Left ventricle myocardium inferior (tissue), 1 donor: ENCODE measurements at regions not wholly inside any gene's neighbourhood (a gene's known extent, or its start where the extent isn't known, plus 50 kb on each side); places are given as distances from the start of the nearest gene placed in this dataset.

ENCODE experiments used
- DNase-seq: peaks from one replicate; pipeline ENCODE4 v3.0.0-alpha.2; 2020
- H3K27ac ChIP-seq: fragments of 200-600 bp; replicated peaks from 2 replicates; pipeline ENCODE4 v1.8.0; 2021
- H3K27me3 ChIP-seq: fragments of 200-600 bp; 2 replicates; pipeline ENCODE4 v1.8.0; 2021; ENCODE audit warnings: low read depth
- H3K36me3 ChIP-seq: fragments of 200-600 bp; 2 replicates; pipeline ENCODE4 v1.8.0; 2021
- H3K4me1 ChIP-seq: fragments of 200-600 bp; 2 replicates; pipeline ENCODE4 v1.8.0; 2021
- H3K4me3 ChIP-seq: fragments of 200-600 bp; 2 replicates; pipeline ENCODE4 v1.8.0; 2021; ENCODE audit warnings: mild to moderate bottlenecking, moderate library complexity
- H3K9me3 ChIP-seq: fragments of 200-600 bp; replicated peaks from 2 replicates; pipeline ENCODE4 v1.8.0; 2021
- intact Hi-C: fragments of 100-400 bp; cut with micrococcal nuclease; formaldehyde crosslinking; loops from one replicate; pipeline ENCODE4 v1.11.0; 2022
- TF ChIP-seq, protein P1 (sequence below): fragments of 200-600 bp; IDR thresholded peaks from 2 replicates; pipeline ENCODE4 v1.8.0; 2021; ENCODE audit warnings: antibody characterized with exemption, mild to moderate bottlenecking, borderline replicate concordance
- donor health status: DM: no; HTN: yes; CAD: no; lungs with severe emphysema.

DNA sequence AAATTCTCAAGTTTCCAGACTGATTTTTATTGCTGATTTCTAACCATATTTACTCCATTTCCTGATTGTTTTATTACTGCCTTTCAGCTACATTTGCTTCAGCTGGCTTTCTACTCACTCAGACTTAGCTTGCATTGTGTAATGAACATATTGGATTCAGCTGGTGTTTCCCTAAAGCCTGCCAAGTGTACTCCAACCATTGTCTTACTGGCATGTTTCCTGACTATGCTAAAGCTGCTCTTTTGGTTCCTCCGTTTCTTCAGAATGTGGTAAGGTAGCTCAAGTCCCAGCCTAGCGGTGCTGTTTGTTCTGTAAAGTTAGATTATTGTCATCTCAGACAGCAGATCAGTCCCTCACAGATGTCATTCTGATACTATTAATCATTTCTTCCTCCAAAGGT, 53.1 kb upstream of the GLRA2 start:
- no peaks in the 10 kb centered on the region for H3K4me1 ChIP-seq
- DNase-seq: no peak
- no peaks in the 10 kb centered on the region for H3K9me3 ChIP-seq
- no peaks in the 10 kb centered on the region for H3K36me3 ChIP-seq
- TF ChIP-seq, protein P1, sequence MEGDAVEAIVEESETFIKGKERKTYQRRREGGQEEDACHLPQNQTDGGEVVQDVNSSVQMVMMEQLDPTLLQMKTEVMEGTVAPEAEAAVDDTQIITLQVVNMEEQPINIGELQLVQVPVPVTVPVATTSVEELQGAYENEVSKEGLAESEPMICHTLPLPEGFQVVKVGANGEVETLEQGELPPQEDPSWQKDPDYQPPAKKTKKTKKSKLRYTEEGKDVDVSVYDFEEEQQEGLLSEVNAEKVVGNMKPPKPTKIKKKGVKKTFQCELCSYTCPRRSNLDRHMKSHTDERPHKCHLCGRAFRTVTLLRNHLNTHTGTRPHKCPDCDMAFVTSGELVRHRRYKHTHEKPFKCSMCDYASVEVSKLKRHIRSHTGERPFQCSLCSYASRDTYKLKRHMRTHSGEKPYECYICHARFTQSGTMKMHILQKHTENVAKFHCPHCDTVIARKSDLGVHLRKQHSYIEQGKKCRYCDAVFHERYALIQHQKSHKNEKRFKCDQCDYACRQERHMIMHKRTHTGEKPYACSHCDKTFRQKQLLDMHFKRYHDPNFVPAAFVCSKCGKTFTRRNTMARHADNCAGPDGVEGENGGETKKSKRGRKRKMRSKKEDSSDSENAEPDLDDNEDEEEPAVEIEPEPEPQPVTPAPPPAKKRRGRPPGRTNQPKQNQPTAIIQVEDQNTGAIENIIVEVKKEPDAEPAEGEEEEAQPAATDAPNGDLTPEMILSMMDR: no peak
- H3K27me3 ChIP-seq: no peaks in the 10 kb centered on the region
- no peak overlapping the region for H3K27ac ChIP-seq
- H3K4me3 ChIP-seq: no peak overlapping the region
- intact Hi-C loops: no loop called here

DNA sequence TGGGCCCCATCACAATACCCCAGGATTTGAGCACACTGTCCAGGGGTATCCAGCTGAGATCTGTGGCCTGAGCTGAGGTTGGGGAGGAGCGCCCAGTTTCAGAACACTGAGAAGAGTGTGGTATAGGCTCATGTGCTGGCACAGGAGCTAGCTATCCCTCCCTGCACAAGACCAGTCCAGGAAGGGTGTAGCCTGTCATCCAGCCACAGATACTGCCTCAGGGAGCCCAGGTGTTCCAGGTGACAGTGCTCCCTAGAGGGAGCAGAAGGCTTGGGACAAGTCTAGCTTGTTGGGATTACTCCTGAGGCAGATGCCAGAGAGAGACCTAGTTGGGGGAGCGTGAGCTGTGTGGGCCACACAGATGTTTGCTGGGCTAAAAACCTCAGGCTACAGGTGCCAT, 79.6 kb upstream of the GLRA2 start:
- intact Hi-C loops: no loop called here
- Histone ChIP-seq H3K27ac (no peak overlapping the region), H3K9me3 (no peaks in the 10 kb centered on the region), H3K36me3 (no peaks in the 10 kb centered on the region), H3K4me1 (no peaks in the 10 kb centered on the region), H3K4me3 (no peak overlapping the region), H3K27me3 (no peaks in the 10 kb centered on the region)
- no peak for DNase-seq
- TF ChIP-seq, protein P1: no peak

DNA sequence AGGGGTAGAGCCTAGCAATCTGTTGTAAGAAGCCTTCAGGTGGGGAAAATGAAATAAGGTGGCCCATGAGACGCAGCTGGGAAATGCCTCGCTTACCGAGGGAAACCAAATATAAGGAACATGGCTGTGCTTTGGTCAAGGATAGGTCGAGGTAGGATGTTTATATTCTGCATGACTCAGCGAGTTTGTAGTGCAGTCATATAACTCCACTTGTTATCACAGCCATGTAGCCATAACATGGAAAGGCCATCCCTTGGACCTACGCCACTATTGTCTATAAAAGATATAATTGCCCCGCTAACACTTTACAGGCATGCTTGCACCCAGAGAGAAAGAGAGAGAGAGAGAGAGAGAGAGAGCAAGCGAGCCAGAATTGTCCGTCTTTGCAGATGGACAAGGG, 80.9 kb upstream of the GLRA2 start:
- intact Hi-C loops: no loop called here
- Histone ChIP-seq H3K4me3 (no peak overlapping the region), H3K4me1 (no peaks in the 10 kb centered on the region), H3K27ac (no peak overlapping the region), H3K36me3 (no peaks in the 10 kb centered on the region), H3K27me3 (no peaks in the 10 kb centered on the region), H3K9me3 (no peaks in the 10 kb centered on the region)
- TF ChIP-seq, protein P1: no peak
- no peak for DNase-seq

DNA sequence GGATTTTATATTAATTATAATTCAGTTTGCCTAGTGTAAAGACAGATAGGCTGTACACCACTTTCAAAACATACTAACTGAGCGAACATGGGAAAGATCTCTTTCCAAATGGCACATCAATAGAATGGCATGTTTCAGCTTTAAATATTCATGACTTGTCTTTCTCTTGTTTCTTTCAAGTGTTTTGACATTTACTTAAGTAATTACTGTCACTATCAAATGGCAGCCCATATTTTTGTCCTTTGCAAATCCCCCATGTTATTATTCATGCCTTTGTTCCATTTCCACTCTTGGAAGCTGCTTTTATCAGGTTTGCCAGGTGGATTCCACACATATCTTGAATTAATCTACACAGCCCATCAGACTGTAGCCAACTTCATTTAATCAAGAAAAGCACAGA, 89.2 kb upstream of the GLRA2 start:
- DNase-seq: no peak
- H3K9me3 ChIP-seq: no peaks in the 10 kb centered on the region
- no peak overlapping the region for H3K27ac ChIP-seq
- H3K27me3 ChIP-seq: no peaks in the 10 kb centered on the region
- no peaks in the 10 kb centered on the region for H3K4me1 ChIP-seq
- intact Hi-C loops: no loop called here
- H3K36me3 ChIP-seq: no peaks in the 10 kb centered on the region
- no peak overlapping the region for H3K4me3 ChIP-seq
- TF ChIP-seq, protein P1: no peak

DNA sequence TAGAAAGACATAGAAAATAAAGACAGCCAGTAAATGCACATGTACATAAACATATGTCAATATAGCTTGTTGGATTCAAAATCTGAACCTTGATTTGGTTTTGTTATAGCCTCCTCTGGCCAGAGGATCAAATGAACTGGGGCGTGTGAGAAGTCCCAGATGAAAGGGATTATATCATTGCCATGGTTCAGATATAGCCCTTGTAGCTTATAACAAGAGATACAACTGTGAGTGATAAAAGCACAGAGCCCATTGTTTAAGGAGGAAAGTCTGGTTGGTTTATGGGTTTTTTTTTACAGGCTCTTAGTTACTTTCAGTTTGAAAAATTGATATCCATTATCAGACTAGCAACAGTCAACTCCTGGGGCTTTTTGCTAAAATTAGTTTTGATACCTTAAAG, 101.7 kb upstream of the GLRA2 start:
- Histone ChIP-seq H3K27ac (no peak overlapping the region), H3K4me3 (no peak overlapping the region), H3K9me3 (no peaks in the 10 kb centered on the region), H3K36me3 (no peaks in the 10 kb centered on the region), H3K4me1 (no peaks in the 10 kb centered on the region), H3K27me3 (no peaks in the 10 kb centered on the region)
- TF ChIP-seq, protein P1: no peak
- intact Hi-C loops: no loop called here
- no peak for DNase-seq

DNA sequence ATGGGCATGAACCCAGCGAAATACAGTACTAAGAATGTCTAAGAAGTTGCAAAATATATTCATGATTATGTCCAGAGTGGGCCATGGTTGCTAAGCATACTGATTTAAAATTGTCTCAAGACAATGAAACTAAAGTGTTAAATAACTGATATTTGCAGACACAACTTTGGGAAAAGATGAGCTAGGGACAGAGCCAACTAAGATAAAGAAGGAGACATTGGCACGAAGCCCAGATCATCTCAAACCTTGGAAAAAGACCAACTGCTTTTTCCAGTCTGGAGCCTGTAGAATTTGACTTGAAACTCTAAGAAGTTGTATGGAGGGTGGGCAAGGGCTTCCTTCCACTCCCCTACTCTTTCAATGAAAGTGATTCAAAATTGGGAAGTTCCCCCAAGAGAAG, 108.5 kb upstream of the GLRA2 start:
- no peak for DNase-seq
- no peaks in the 10 kb centered on the region for H3K27me3 ChIP-seq
- TF ChIP-seq, protein P1: no peak
- no peaks in the 10 kb centered on the region for H3K36me3 ChIP-seq
- H3K27ac ChIP-seq: no peak overlapping the region
- intact Hi-C loops: no loop called here
- H3K4me3 ChIP-seq: no peak overlapping the region
- no peaks in the 10 kb centered on the region for H3K4me1 ChIP-seq
- H3K9me3 ChIP-seq: no peaks in the 10 kb centered on the region
